H1 (cell line): ENCODE measurements at regions not wholly inside any gene's neighbourhood (a gene's known extent, or its start where the extent isn't known, plus 50 kb on each side); places are given as distances from the start of the nearest gene placed in this dataset.

Source experiments
- CTCF ChIA-PET: fragments of 300-600 bp; sonication (Branson Sonifier 250); formaldehyde crosslinking; loops from one replicate; lab custom pipeline; 2021; ENCODE audit not compliant: partially characterized antibody; lab: Charles Lee
- POLR2A ChIA-PET: fragments of 300-600 bp; sonication (Branson Sonifier 250); formaldehyde crosslinking; loops from one replicate; lab custom pipeline; 2021; ENCODE audit warnings: inconsistent platforms; ENCODE audit not compliant: partially characterized antibody; lab: Charles Lee
- DNase-seq, 2 experiments: peaks; one replicate each; pipeline versions ENCODE4 v3.0.0 to v3.0.0-alpha.2; 2010 to 2022; ENCODE audit warnings: low spot score in 2 of 2, low read depth in 1 of 2, mixed read lengths in 1 of 2
- FAIRE-seq: peaks from 2 replicates; lab custom pipeline; 2011; peaks lifted over from hg19 to GRCh38; lab: Jason Lieb, UNC
- H2AFZ ChIP-seq: 2 replicates; pipeline ENCODE4 v1.8.1; 2012; ENCODE audit warnings: low read length, inconsistent platforms
- H2AK5ac ChIP-seq: 2 replicates; pipeline ENCODE4 v1.6.1; 2013; ENCODE audit warnings: low read depth, low read length
- H2BK120ac ChIP-seq: replicated peaks from 2 replicates; pipeline ENCODE3; 2013; ENCODE audit warnings: low read depth, low read length, inconsistent platforms
- H2BK12ac ChIP-seq: 2 replicates; pipeline ENCODE4 v1.6.1; 2013; ENCODE audit warnings: low read depth, low read length
- H2BK15ac ChIP-seq: 2 replicates; pipeline ENCODE4 v1.6.1; 2013; ENCODE audit warnings: low read length
- H2BK20ac ChIP-seq: 2 replicates; pipeline ENCODE4 v1.6.1; 2013; ENCODE audit warnings: low read length
- H2BK5ac ChIP-seq: 2 replicates; pipeline ENCODE4 v1.6.1; 2013; ENCODE audit warnings: low read depth, low read length
- H3K14ac ChIP-seq: 2 replicates; pipeline ENCODE4 v1.6.1; 2013; ENCODE audit warnings: inconsistent platforms; ENCODE audit not compliant: insufficient read length
- H3K18ac ChIP-seq: 2 replicates; pipeline ENCODE4 v1.6.1; 2013; ENCODE audit warnings: low read length; ENCODE audit errors: extremely low read depth
- H3K23ac ChIP-seq: 2 replicates; pipeline ENCODE4 v1.6.1; 2013; ENCODE audit warnings: inconsistent platforms; ENCODE audit not compliant: insufficient read length
- H3K23me2 ChIP-seq: 2 replicates; pipeline ENCODE4 v1.6.1; 2013; ENCODE audit warnings: low read depth, low read length
- H3K27ac ChIP-seq: 2 replicates; pipeline ENCODE4 v1.6.1; 2011; ENCODE audit warnings: low read depth, low read length, inconsistent platforms
- H3K27me3 ChIP-seq, 4 experiments: replicated peaks in 1 of 4; 1 replicate in 1 of 4; 2 replicates in 3 of 4; pipeline versions ENCODE4 v1.6.1 to v1.8.1; 2011 to 2013; ENCODE audit warnings: low read length in 3 of 4, mild to moderate bottlenecking in 3 of 4, inconsistent platforms in 2 of 4, mixed read lengths in 2 of 4, moderate library complexity in 1 of 4; ENCODE audit not compliant: control insufficient read depth in 3 of 4, insufficient read depth in 3 of 4; ENCODE audit errors: extremely low read depth in 1 of 4
- H3K36me3 ChIP-seq, 4 experiments: 2 replicates each; pipeline versions ENCODE4 v1.6.1 to v1.8.1; 2011 to 2013; ENCODE audit warnings: mild to moderate bottlenecking in 4 of 4, low read length in 3 of 4, moderate library complexity in 2 of 4, control low read depth in 1 of 4, inconsistent platforms in 1 of 4; ENCODE audit not compliant: insufficient read depth in 4 of 4, control insufficient read depth in 2 of 4
- H3K4ac ChIP-seq: replicated peaks from 2 replicates; pipeline ENCODE3; 2013; ENCODE audit warnings: low read length, low read depth, mixed read lengths, inconsistent platforms; ENCODE audit not compliant: insufficient read length
- H3K4me1 ChIP-seq, 4 experiments: replicated peaks in 1 of 4; 1 replicate in 1 of 4; 2 replicates in 3 of 4; pipeline versions ENCODE4 v1.6.1 to v1.8.1; 2011 to 2013; ENCODE audit warnings: low read length in 3 of 4, inconsistent platforms in 2 of 4, mixed read lengths in 1 of 4; ENCODE audit not compliant: insufficient read depth in 4 of 4, control insufficient read depth in 3 of 4
- H3K4me2 ChIP-seq, 2 experiments: 2 replicates each; pipeline versions ENCODE4 v1.6.1 to v1.8.1; 2011 to 2013; ENCODE audit warnings: low read depth in 2 of 2, low read length in 2 of 2, control low read depth in 1 of 2, inconsistent platforms in 1 of 2, mild to moderate bottlenecking in 1 of 2; ENCODE audit not compliant: insufficient read depth in 1 of 2
- H3K4me3 ChIP-seq, 4 experiments: fragments of 200-600, 300-600 bp in 1 of 4; sonication (generic), shearing (Covaris generic), sonication (Bioruptor Twin) in 1 of 4; 2 replicates each; pipeline versions ENCODE4 v1.5.1 to v1.8.1; 2011 to 2016; ENCODE audit warnings: low read length in 4 of 4, low read depth in 3 of 4, control low read depth in 2 of 4, inconsistent platforms in 2 of 4, mild to moderate bottlenecking in 2 of 4, mixed read lengths in 1 of 4, moderate library complexity in 1 of 4; ENCODE audit not compliant: insufficient read depth in 2 of 4; ENCODE audit errors: extremely low read depth in 1 of 4
- H3K56ac ChIP-seq: replicated peaks from 2 replicates; pipeline ENCODE3; 2013; ENCODE audit warnings: low read depth, mild to moderate bottlenecking, mixed read lengths, low read length, inconsistent platforms; ENCODE audit not compliant: insufficient read length
- H3K79me1 ChIP-seq: 2 replicates; pipeline ENCODE4 v1.6.1; 2013; ENCODE audit warnings: low read depth, low read length, control low read depth
- H3K79me2 ChIP-seq, 2 experiments: 2 replicates each; pipeline versions ENCODE4 v1.6.1 to v1.8.1; 2012 to 2013; ENCODE audit warnings: low read length in 2 of 2, mild to moderate bottlenecking in 2 of 2, inconsistent platforms in 1 of 2; ENCODE audit not compliant: insufficient read depth in 2 of 2, control insufficient read depth in 1 of 2
- H3K9ac ChIP-seq, 4 experiments: replicated peaks in 1 of 4; 1 replicate in 1 of 4; 2 replicates in 3 of 4; pipeline versions ENCODE4 v1.6.1 to v1.8.1; 2011 to 2013; ENCODE audit warnings: low read depth in 3 of 4, low read length in 3 of 4, control low read depth in 2 of 4, mild to moderate bottlenecking in 2 of 4, moderate library complexity in 2 of 4, inconsistent platforms in 1 of 4; ENCODE audit errors: extremely low read depth in 1 of 4
- H3K9me3 ChIP-seq, 2 experiments: 2 replicates each; pipeline versions ENCODE4 v1.6.1 to v1.8.1; 2012 to 2013; ENCODE audit warnings: mild to moderate bottlenecking in 2 of 2, moderate library complexity in 2 of 2, control low read depth in 1 of 2, inconsistent platforms in 1 of 2, low read depth in 1 of 2, low read length in 1 of 2, mixed read lengths in 1 of 2; ENCODE audit not compliant: insufficient read depth in 2 of 2
- H4K20me1 ChIP-seq, 2 experiments: replicated peaks in 1 of 2; 2 replicates each; pipeline versions ENCODE3 to v1.8.1; 2011 to 2013; ENCODE audit warnings: inconsistent platforms in 2 of 2, low read length in 2 of 2, mild to moderate bottlenecking in 1 of 2; ENCODE audit not compliant: insufficient read depth in 2 of 2, control insufficient read depth in 1 of 2
- H4K5ac ChIP-seq: 2 replicates; pipeline ENCODE4 v1.6.1; 2013; ENCODE audit warnings: low read length, low read depth, mixed read lengths, inconsistent platforms; ENCODE audit not compliant: insufficient read length
- H4K8ac ChIP-seq: 2 replicates; pipeline ENCODE4 v1.8.0; 2013; ENCODE audit warnings: mild to moderate bottlenecking, moderate library complexity, low read length, inconsistent platforms; ENCODE audit not compliant: insufficient read depth; ENCODE audit errors: extremely low read depth
- H4K91ac ChIP-seq: replicated peaks from 2 replicates; pipeline ENCODE3; 2013; ENCODE audit warnings: low read length, mixed read lengths, inconsistent platforms; ENCODE audit not compliant: insufficient read length
- CBX8 ChIP-seq: fragments of 300-800, 300-1000 bp; sonication (generic); IDR thresholded peaks from 2 replicates; pipeline ENCODE4 v1.7.1; 2016; ENCODE audit warnings: low read depth, low read length, borderline replicate concordance
- SIRT6 ChIP-seq: IDR thresholded peaks from one replicate; pipeline ENCODE4 v1.7.1; 2012; ENCODE audit warnings: low read length, inconsistent platforms

DNA sequence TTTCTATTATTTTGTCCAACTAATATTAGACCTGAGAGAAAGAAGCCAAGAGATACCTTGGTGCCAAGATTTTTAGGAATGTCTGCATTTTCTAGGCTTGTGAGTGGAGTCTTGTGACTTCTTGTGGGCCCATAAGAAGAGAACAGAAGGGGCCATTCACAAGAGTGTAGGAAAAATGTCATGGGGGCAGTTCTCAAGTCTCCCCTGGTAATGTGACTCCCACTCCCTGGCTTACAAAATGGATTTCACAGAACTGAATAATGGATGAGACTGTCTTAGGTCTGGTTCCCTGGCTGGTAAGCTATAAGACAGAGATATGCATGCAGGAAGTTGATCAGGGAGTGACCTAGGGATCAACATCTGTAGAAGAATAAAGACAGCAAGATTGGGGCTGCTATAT is 181.3 kb downstream of the CBLN1 start:
- Histone ChIP-seq H3K79me1 (no peaks in the 10 kb centered on the region), H2BK20ac (no peak overlapping the region), H3K4ac (no peak overlapping the region), H3K4me1 (0 out of 7 replicates have a peak, but pooled peaks cover 0 to 4% (median 0%) of the 10 kb centered on the region in 4 experiments), H2BK5ac (no peak overlapping the region), H2BK15ac (no peak overlapping the region), H3K4me3 (no peak overlapping the region), H3K9me3 (no peaks in the 10 kb centered on the region), H3K27me3 (peaks cover 0 to 1% (median 0%) of the 10 kb centered on the region in 4 experiments; a peak in 1 of 7 replicates), H4K20me1 (no peaks in the 10 kb centered on the region), H3K4me2 (no peak overlapping the region), H3K9ac (no peak overlapping the region), H4K5ac (no peak overlapping the region), H2BK12ac (no peak overlapping the region), H3K36me3 (no peaks in the 10 kb centered on the region), H2AFZ (no peak overlapping the region), H3K27ac (no peak overlapping the region), H4K8ac (no peak overlapping the region), H3K18ac (no peak overlapping the region), H3K23me2 (no peaks in the 10 kb centered on the region), H2AK5ac (no peak overlapping the region), H3K23ac (no peak overlapping the region), H3K79me2 (no peaks in the 10 kb centered on the region), H3K56ac (no peak overlapping the region), H3K14ac (no peak overlapping the region), H4K91ac (no peak overlapping the region), H2BK120ac (no peak overlapping the region)
- POLR2A ChIA-PET = no interaction called here
- CTCF ChIA-PET = no interaction called here
- FAIRE-seq (no peak), DNase-seq (no peak)
- TF ChIP-seq CBX8 (no peak), SIRT6 (no peak)
